Adrenal gland (tissue), 9 donors: ENCODE measurements at regions not wholly inside any gene's neighbourhood (a gene's known extent, or its start where the extent isn't known, plus 50 kb on each side); places are given as distances from the start of the nearest gene placed in this dataset.

Experiments
- DNase-seq, 7 donors: peaks; one replicate each; pipeline ENCODE4 v3.0.0-alpha.2; 2019 to 2020
- H3K27ac ChIP-seq, 5 donors: fragments of 200-600 bp; sonication (generic) in 4 of 5; 1 replicate in 3 of 5; 2 replicates in 2 of 5; pipeline versions ENCODE4 v1.5.1 to v1.8.0; 2016 to 2020; ENCODE audit warnings: mild to moderate bottlenecking in 1 of 5
- H3K27me3 ChIP-seq: fragments of 200-600 bp; 2 replicates; pipeline ENCODE4 v1.8.0; 2021
- H3K36me3 ChIP-seq, 2 donors: fragments of 200-600 bp; replicated peaks in 1 of 2; 1 replicate in 1 of 2; 2 replicates in 1 of 2; pipeline versions ENCODE4 v1.5.1 to v1.8.0; 2018 to 2022
- H3K4me1 ChIP-seq, 2 donors: fragments of 200-600 bp; replicated peaks in 1 of 2; 1 replicate in 1 of 2; 2 replicates in 1 of 2; pipeline versions ENCODE4 v1.5.1 to v1.8.0; 2018 to 2021
- H3K4me3 ChIP-seq, 4 donors: fragments of 200-600 bp; sonication (generic) in 3 of 4; one replicate each; pipeline ENCODE4 v1.5.1; 2016 to 2018
- H3K9me3 ChIP-seq, 3 donors: fragments of 200-600 bp; sonication (generic) in 1 of 3; replicated peaks in 1 of 3; 1 replicate in 2 of 3; 2 replicates in 1 of 3; pipeline versions ENCODE4 v1.5.1 to v1.8.0; 2016 to 2021
- CTCF ChIP-seq, 6 experiments: fragments of 450-650 bp in 4 of 6; fragments of 200-600 bp in 2 of 6; sonication (generic) in 1 of 6; IDR thresholded peaks; 1 replicate in 5 of 6; 2 replicates in 1 of 6; pipeline versions ENCODE4 v1.5.1 to v1.8.0; 2016 to 2021; ENCODE audit warnings: antibody characterized with exemption in 6 of 6, mild to moderate bottlenecking in 2 of 6, moderate library complexity in 1 of 6
- POLR2A ChIP-seq, 2 donors: fragments of 450-650 bp; IDR thresholded peaks; one replicate each; pipeline ENCODE4 v1.6.1; 2017; ENCODE audit warnings: antibody characterized with exemption in 2 of 2, mild to moderate bottlenecking in 2 of 2, moderate library complexity in 1 of 2
- WGBS, 4 donors: extraction: QIAGEN DNeasy Blood & Tissue Kit in 2 of 4; methylation state at CpG; one replicate each; pipeline versions ENCODE4 v1.1.5 to v1.1.7; 2013 to 2017; 5-methylcytosine and 5-hydroxymethylcytosine counted together
- intact Hi-C, 2 donors: fragments of 100-400 bp; cut with DNase I; formaldehyde crosslinking; loops; one replicate each; pipeline versions ENCODE4 v1.14.1 to v1.15.0; 2022 to 2023
- donor health status: healthy with polysubstance abuse.
- donor health status: Bipolar disorder and iron deficiency.
- donor health status: DM: yes; HTN: yes; CAD: no.
- donor health status: DM: no; HTN: no; CAD: no.
- donor health status: DM: no; HTN: no; CAD: no.

GRCh38 chr16:73890186-73891128 is 406.2 kb upstream of the PSMD7 start:
- H3K27me3 ChIP-seq = peaks cover 13% of the 10 kb centered on the region
- TF ChIP-seq POLR2A (IDR thresholded peaks at IDR 0.05) (no peak), CTCF (IDR thresholded peaks at IDR 0.05) (no peak)
- WGBS, 4 donors = 22 to 28% (median 26%) methylated on average over 23 of the region's 23 CpGs
- H3K4me3 ChIP-seq = no peak overlapping the region
- H3K4me1 ChIP-seq = no peaks in the 10 kb centered on the region
- H3K9me3 ChIP-seq = no peaks in the 10 kb centered on the region
- no peak overlapping the region for H3K27ac ChIP-seq
- H3K36me3 ChIP-seq = no peaks in the 10 kb centered on the region
- intact Hi-C loops = no loop called here
- DNase-seq = no peak

- Histone ChIP-seq H3K9me3 (no peaks in the 10 kb centered on the region), H3K4me1 (no peaks in the 10 kb centered on the region), H3K36me3 (no peaks in the 10 kb centered on the region), H3K27me3 (peaks cover 13% of the 10 kb centered on the region), H3K27ac (no peak overlapping the region), H3K4me3 (no peak overlapping the region)
- TF ChIP-seq CTCF (IDR thresholded peaks at IDR 0.05) (no peak), POLR2A (IDR thresholded peaks at IDR 0.05) (no peak)
- intact Hi-C loops = no loop called here
- 67 to 74% (median 69%) methylated on average over 13 of the region's 13 CpGs for WGBS, 4 donors
- no peak for DNase-seq
Observed at GRCh38 chr16:73888840-73889490, 407.6 kb upstream of the PSMD7 start.

- Histone ChIP-seq H3K4me1 (no peaks in the 10 kb centered on the region), H3K36me3 (no peaks in the 10 kb centered on the region), H3K27me3 (peaks cover 13% of the 10 kb centered on the region), H3K9me3 (no peaks in the 10 kb centered on the region), H3K4me3 (no peak overlapping the region), H3K27ac (no peak overlapping the region)
- WGBS, 4 donors = 55 to 65% (median 63%) methylated on average over 8 of the region's 8 CpGs
- intact Hi-C loops = no loop called here
- TF ChIP-seq CTCF (IDR thresholded peaks at IDR 0.05) (no peak), POLR2A (IDR thresholded peaks at IDR 0.05) (no peak)
- DNase-seq = no peak
Observed at GRCh38 chr16:73887911-73888310, 408.7 kb upstream of the PSMD7 start.

- H3K27ac ChIP-seq = no peak overlapping the region
- TF ChIP-seq CTCF (IDR thresholded peaks at IDR 0.05) = no peak
- TF ChIP-seq POLR2A (IDR thresholded peaks at IDR 0.05) = no peak
- H3K9me3 ChIP-seq = no peaks in the 10 kb centered on the region
- peaks cover 13% of the 10 kb centered on the region for H3K27me3 ChIP-seq
- 76 to 85% (median 80%) methylated on average over 10 of the region's 10 CpGs for WGBS, 4 donors
- intact Hi-C loops = no loop called here
- no peaks in the 10 kb centered on the region for H3K4me1 ChIP-seq
- no peak for DNase-seq
- no peak overlapping the region for H3K4me3 ChIP-seq
- H3K36me3 ChIP-seq = no peaks in the 10 kb centered on the region
Observed at GRCh38 chr16:73886426-73886825, 410.2 kb upstream of the PSMD7 start.
